Small intestine (tissue), 7 donors: ENCODE measurements at regions not wholly inside any gene's neighbourhood (a gene's known extent, or its start where the extent isn't known, plus 50 kb on each side); places are given as distances from the start of the nearest gene placed in this dataset.

Experiments
- DNase-seq, 2 donors: peaks; one replicate each; pipeline versions ENCODE4 v3.0.0 to v3.0.0-alpha.2; 2013
- FAIRE-seq: peaks from 2 replicates; lab custom pipeline; 2012; peaks lifted over from hg19 to GRCh38; lab: Jason Lieb, UNC
- H3K27ac ChIP-seq, 3 donors: one replicate each; pipeline ENCODE4 v1.5.1; 2013; ENCODE audit warnings: low read length in 2 of 3, mild to moderate bottlenecking in 2 of 3, control low read depth in 1 of 3, inconsistent platforms in 1 of 3, low read depth in 1 of 3, moderate library complexity in 1 of 3
- H3K27me3 ChIP-seq, 3 donors: one replicate each; pipeline ENCODE4 v1.6.1; 2013; ENCODE audit warnings: low read length in 3 of 3, inconsistent platforms in 1 of 3; ENCODE audit not compliant: control insufficient read depth in 3 of 3, insufficient read depth in 3 of 3
- H3K36me3 ChIP-seq, 3 donors: one replicate each; pipeline ENCODE4 v1.6.1; 2013; ENCODE audit warnings: low read length in 3 of 3, inconsistent platforms in 1 of 3, low read depth in 1 of 3, mild to moderate bottlenecking in 1 of 3, moderate library complexity in 1 of 3; ENCODE audit not compliant: control insufficient read depth in 3 of 3, insufficient read depth in 2 of 3
- H3K4me1 ChIP-seq, 3 donors: one replicate each; pipeline ENCODE4 v1.6.1; 2013; ENCODE audit warnings: low read length in 2 of 3, inconsistent platforms in 1 of 3, low read depth in 1 of 3, mild to moderate bottlenecking in 1 of 3, moderate library complexity in 1 of 3; ENCODE audit not compliant: control insufficient read depth in 3 of 3, insufficient read depth in 2 of 3
- H3K4me3 ChIP-seq, 3 donors: one replicate each; pipeline ENCODE4 v1.5.1; 2013; ENCODE audit warnings: low read length in 3 of 3, control low read depth in 1 of 3, inconsistent platforms in 1 of 3, low read depth in 1 of 3, mild to moderate bottlenecking in 1 of 3, moderate library complexity in 1 of 3
- H3K9me3 ChIP-seq, 2 donors: one replicate each; pipeline ENCODE4 v1.6.1; 2013; ENCODE audit warnings: low read depth in 1 of 2, low read length in 1 of 2; ENCODE audit not compliant: control insufficient read depth in 2 of 2, insufficient read depth in 1 of 2
- WGBS, 3 donors: extraction: QIAGEN DNeasy Blood & Tissue Kit; methylation state at CpG; one replicate each; pipeline ENCODE4 v1.1.7; 2013; 5-methylcytosine and 5-hydroxymethylcytosine counted together
- donor health status: healthy with polysubstance abuse.
- donor health status: control.
- donor health status: control.
- donor health status: Bipolar disorder and iron deficiency.
- donor health status: healthy.

DNA sequence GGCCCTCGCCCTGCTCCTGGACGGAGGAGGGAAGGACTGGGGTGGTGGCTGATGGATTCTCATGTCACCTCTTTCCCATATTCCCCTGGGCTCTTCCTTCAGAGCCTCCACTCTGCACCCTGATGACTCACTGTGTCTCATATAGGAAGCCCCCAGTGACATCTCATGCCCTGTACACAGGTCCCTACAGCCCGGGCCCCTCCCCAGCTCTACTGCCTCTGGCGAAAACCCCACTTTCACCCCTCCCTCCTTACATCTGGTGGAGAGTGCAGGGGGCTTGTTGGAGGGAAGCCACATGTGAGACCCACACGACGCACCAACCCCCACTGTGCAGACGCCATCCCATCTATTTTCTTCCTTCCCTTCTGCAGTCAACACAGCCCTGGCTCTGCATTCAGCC, 72.8 kb upstream of the ZNF479 start:
- 90 to 92% (median 91%) methylated on average over 7 of the region's 7 CpGs for WGBS, 3 donors
- DNase-seq (no peak), FAIRE-seq (no peak)

DNA sequence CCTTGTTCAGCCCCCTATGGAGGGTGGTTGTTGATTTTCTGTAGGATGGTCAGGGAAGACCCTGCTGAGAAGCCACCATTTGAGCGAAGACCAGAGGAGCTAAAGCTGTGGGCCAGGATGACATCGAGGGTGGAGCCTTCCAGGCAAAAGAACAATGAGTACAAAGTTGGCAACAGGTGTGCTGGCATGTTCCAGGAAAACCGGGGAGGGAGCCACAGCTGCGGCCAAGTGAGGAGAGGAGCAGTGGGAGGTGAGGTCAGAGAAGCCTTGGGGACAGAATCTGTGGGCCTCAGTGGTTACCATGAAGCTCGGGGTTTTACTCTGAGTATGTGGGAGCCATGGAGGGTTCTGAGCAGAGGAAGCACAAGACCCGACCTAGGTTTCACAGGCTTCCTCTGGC, 75.6 kb upstream of the ZNF479 start:
- Histone ChIP-seq H3K27ac (no peak overlapping the region), H3K4me3 (no peak overlapping the region), H3K9me3 (peaks cover 1 to 58% of the 10 kb centered on the region in 2 donors), H3K4me1 (no peaks in the 10 kb centered on the region), H3K36me3 (no peaks in the 10 kb centered on the region), H3K27me3 (no peaks in the 10 kb centered on the region)
- FAIRE-seq = no peak
- no peak for DNase-seq
- WGBS, 3 donors = 58 to 74% (median 70%) methylated on average over 6 of the region's 6 CpGs

More for the DNA sequence above, 72.8 kb upstream of the ZNF479 start:
- no peak overlapping the region for H3K27ac ChIP-seq
- H3K36me3 ChIP-seq = no peaks in the 10 kb centered on the region
- H3K4me3 ChIP-seq = no peak overlapping the region
- H3K27me3 ChIP-seq = no peaks in the 10 kb centered on the region
- no peaks in the 10 kb centered on the region for H3K4me1 ChIP-seq
- peaks cover 9 to 61% of the 10 kb centered on the region in 2 donors for H3K9me3 ChIP-seq

DNA sequence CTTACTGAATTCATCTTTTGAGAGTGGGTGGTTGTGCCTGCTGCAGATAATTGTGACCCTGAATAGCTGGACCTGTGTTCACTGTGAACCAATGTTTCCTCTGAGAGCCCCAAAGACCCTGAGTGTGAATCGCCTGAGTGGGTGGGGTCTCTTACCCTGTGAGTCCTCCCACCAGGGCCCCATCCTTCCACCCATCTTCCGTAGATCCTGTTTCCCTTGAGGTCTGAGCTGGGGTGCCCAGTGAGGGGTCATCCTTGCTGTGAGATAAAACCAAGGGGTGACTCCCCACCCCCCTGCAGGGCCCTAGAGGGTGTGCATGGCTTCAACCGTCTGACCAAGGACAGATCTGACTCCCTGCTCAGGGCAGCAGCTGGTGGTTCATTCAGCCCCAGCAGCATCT, 78.0 kb upstream of the ZNF479 start:
- Histone ChIP-seq H3K4me3 (no peak overlapping the region), H3K27ac (no peak overlapping the region), H3K4me1 (no peaks in the 10 kb centered on the region), H3K27me3 (no peaks in the 10 kb centered on the region), H3K9me3 (peaks cover 1 to 51% of the 10 kb centered on the region in 2 donors), H3K36me3 (no peaks in the 10 kb centered on the region)
- 71 to 86% (median 77%) methylated on average over 3 of the region's 3 CpGs for WGBS, 3 donors
- FAIRE-seq = no peak
- DNase-seq = no peak

DNA sequence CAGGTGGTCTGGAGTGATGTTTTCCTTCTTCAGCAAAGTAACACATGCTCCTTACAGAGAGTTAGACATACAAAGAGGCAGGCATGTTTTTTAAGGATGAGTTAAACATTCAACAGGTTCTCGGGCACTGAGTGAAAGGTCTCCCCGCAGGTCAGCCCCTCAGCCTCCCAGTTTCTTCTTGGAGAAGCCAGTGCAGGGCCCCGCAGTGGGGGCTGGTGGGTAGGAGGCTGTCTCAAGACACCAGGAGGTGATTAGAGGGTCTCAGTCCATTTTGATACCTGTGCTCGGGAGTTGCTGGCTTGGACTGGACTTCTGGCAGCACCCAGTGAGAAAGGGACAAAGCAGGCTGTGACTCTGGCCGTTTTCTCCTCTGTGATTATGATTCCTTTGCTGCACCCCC, 78.6 kb upstream of the ZNF479 start:
- Histone ChIP-seq H3K27ac (no peak overlapping the region), H3K36me3 (no peaks in the 10 kb centered on the region), H3K9me3 (peaks cover 1 to 55% of the 10 kb centered on the region in 2 donors), H3K27me3 (no peaks in the 10 kb centered on the region), H3K4me1 (no peaks in the 10 kb centered on the region), H3K4me3 (no peak overlapping the region)
- 50 to 68% (median 56%) methylated on average over 5 of the region's 5 CpGs for WGBS, 3 donors
- FAIRE-seq (no peak), DNase-seq (no peak)

DNA sequence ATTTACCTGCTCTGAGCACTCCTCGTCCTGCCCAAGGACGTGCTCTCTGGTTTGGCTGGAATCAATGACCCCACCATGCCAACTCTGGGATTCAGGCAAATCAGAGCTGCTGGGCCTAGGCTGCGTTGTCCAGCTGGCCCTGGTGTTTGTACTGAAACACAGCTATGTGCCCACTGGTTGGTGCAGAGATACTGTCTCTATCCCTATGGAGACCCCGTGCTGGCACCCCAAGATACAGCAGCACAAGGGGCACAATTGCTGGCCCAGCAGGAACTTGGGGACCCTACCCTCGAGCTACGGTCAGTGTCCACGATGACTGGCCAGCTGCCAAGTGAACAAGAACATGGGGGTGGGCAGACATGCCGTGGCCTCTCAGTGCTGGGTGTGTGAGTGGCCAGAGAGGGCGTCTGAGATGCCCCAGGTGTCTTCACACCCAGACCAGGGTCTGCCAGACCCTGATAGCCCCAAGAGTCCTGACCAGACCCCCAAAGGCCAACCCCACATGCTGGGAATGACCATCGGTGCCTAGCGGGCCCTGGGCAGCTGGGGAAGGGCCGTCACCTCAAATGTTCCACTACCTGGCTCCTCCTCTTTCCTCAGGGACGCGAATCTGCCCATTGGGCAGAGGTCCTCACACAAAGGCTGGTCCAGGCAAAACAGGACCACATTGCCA, 79.3 kb upstream of the ZNF479 start:
- H3K27me3 ChIP-seq = no peaks in the 10 kb centered on the region
- 66 to 73% (median 68%) methylated on average over 12 to 14 of the region's 14 CpGs for WGBS, 3 donors
- H3K27ac ChIP-seq = no peak overlapping the region
- no peak overlapping the region for H3K4me3 ChIP-seq
- H3K4me1 ChIP-seq = no peaks in the 10 kb centered on the region
- peaks cover 1 to 49% of the 10 kb centered on the region in 2 donors for H3K9me3 ChIP-seq
- H3K36me3 ChIP-seq = no peaks in the 10 kb centered on the region
- DNase-seq = no peak
- FAIRE-seq = no peak

DNA sequence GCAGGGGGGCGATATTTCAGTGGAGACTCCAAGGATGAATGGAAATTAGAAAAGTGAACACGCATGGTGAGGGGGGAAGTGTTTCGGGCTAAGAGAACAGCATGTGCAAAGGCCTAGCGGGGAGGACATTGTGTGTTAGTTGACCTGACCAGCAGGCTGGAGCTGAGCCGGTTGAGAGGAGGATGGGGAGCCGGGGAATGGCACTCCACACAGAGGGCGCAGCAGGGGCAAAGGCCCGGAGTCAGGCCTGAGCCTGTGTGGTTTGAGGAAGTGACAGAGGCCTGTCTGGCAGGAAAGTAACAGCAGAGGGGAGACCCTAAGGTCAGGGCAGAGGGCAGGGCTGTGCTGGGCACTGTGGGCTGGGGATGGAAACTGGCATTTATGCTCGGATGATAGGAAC, 83.2 kb upstream of the ZNF479 start:
- Histone ChIP-seq H3K4me1 (no peaks in the 10 kb centered on the region), H3K9me3 (peaks cover 3 to 67% of the 10 kb centered on the region in 2 donors)
- no peak for DNase-seq

DNA sequence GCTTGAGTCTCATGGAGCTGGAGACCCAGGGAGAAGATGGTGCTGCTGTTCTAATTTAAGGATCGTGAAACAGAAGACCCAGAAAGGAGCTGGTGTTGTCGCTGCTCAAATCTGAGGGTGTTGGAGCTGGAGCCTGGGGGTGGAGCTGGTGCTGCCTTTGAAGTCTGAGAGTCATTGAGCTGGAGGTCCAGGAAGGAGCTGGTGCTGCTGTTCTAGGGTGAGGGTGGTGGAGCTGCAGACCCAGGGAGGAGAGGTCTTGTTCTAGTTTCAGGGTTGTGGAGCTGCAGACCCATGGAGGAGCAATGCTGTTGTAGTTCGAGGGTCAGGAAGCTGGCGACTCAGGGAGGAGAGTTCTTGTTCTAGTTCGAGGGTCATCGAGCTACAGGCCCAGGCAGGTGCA, 84.1 kb upstream of the ZNF479 start:
- Histone ChIP-seq H3K4me3 (no peak overlapping the region), H3K27ac (no peak overlapping the region), H3K4me1 (no peaks in the 10 kb centered on the region), H3K9me3 (peaks cover 5 to 68% of the 10 kb centered on the region in 2 donors), H3K27me3 (no peaks in the 10 kb centered on the region), H3K36me3 (no peaks in the 10 kb centered on the region)
- WGBS, 3 donors = 58 to 67% (median 65%) methylated on average over 6 of the region's 6 CpGs
- DNase-seq = no peak
- no peak for FAIRE-seq

More for the DNA sequence above, 83.2 kb upstream of the ZNF479 start:
- WGBS, 3 donors = 70 to 76% (median 71%) methylated on average over 9 of the region's 9 CpGs
- Histone ChIP-seq H3K27ac (no peak overlapping the region), H3K4me3 (no peak overlapping the region), H3K36me3 (no peaks in the 10 kb centered on the region), H3K27me3 (no peaks in the 10 kb centered on the region)
- FAIRE-seq = no peak

DNA sequence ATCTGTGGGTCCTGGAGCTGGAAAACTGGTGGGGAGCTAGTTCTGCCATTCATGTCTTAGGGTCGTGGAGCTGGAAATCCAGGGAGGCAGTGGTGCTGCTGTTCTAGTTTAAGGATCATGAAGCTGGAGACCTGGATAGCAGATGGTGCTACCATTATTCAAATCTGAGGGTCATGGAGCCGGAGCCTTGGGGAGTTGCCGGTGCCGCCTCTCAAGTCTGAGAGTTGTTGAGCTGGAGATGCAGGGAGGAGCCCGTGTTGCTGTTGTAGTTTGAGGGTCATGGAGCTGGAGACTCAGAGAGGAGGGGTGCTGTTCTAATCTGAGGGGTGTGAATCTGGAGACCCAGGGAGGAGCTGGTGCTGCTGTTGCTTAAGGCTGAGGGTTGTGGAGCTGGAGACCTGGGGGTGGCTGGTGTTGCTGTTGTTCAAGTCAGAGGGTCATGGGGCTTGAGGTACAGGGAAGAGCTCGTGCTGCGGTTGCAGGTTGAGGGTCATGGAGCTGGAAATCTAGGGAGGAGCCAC, 86.0 kb upstream of the ZNF479 start:
- Histone ChIP-seq H3K9me3 (peaks cover 5 to 69% of the 10 kb centered on the region in 2 donors), H3K27ac (no peak overlapping the region), H3K27me3 (no peaks in the 10 kb centered on the region), H3K4me1 (no peaks in the 10 kb centered on the region), H3K36me3 (no peaks in the 10 kb centered on the region), H3K4me3 (no peak overlapping the region)
- no peak for FAIRE-seq
- WGBS, 3 donors = 76 to 82% (median 77%) methylated on average over 7 of the region's 7 CpGs
- DNase-seq = no peak

DNA sequence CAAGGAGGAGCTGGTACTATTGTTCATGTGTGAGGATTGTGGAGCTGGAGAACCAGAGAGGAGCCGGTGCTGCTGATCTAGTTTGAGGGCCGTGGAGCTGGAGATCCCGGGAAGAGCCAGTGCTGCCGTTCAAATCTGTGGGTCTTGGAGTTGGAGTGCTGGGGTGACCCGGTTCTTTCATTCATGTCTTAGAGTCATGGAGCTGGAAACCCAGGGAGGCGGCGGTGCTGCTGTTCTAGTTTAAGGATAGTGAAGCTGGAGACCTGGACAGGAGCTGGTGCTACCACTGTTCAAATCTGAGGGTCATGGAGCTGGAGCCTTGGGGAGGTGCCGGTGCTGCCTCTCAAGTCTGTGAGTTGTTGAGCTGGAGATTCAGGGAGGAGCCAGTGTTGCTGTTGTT, 88.5 kb upstream of the ZNF479 start:
- 82 to 88% (median 83%) methylated on average over 8 of the region's 8 CpGs for WGBS, 3 donors
- Histone ChIP-seq H3K27me3 (no peaks in the 10 kb centered on the region), H3K27ac (no peak overlapping the region), H3K4me3 (no peak overlapping the region), H3K9me3 (peaks cover 5 to 68% of the 10 kb centered on the region in 2 donors), H3K36me3 (no peaks in the 10 kb centered on the region), H3K4me1 (no peaks in the 10 kb centered on the region)
- no peak for FAIRE-seq
- no peak for DNase-seq
